ENCODE measurements at regions not wholly inside any gene's neighbourhood (a gene's known extent, or its start where the extent isn't known, plus 50 kb on each side); places are given as distances from the start of the nearest gene placed in this dataset.

DNA sequence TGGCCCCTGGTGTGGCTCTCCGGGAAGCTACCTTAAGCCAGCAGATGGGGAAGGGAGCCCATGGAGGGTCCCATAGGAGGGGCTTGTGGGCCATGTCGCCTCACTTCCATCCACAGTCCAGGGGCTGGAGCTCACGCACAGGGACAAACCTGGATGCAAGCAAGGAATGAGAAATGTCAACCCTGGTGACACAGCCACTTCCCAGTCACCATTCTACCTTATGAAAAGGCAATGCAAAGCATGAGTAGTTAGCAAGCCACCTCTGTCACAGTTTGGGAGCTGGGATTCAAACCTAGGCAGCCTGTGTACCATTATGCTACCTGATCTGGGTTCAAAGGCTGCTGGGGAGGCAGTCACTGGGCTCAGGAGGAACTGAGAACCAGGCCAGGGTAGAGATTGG lies 170.0 kb upstream of the KLHL29 start:
- Mint-ChIP-seq H3K4me1 (0 out of 2 replicates have a peak, but pooled peaks cover 7% of the 10 kb centered on the region), H3K9me3 (no peaks in the 10 kb centered on the region), H3K36me3 (no peaks in the 10 kb centered on the region), H3K4me3 (no peak overlapping the region), H3K27ac (no peak overlapping the region), H3K27me3 (ENCODE audit: low read depth) (no peaks in the 10 kb centered on the region; the same call in 1 of the 2 replicates)
- CTCF ChIA-PET = interaction anchor here (0.8 kb wide), 1 partner anchor 98 kb away, joined by 3 read pairs; no protein-coding TSS in a partner anchor
- no peak for DNase-seq (ENCODE audit: low spot score)
- TF ChIP-seq FOXJ3 (CRISPR knock-in tag; IDR thresholded peaks at IDR 0.05; ENCODE audit: borderline replicate concordance) = no peak
- no peak for TF ChIP-seq ZNF317 (CRISPR knock-in tag; IDR thresholded peaks at IDR 0.05; ENCODE audit: borderline replicate concordance, low read depth)
- TF ChIP-seq MYBL2 (CRISPR knock-in tag; IDR thresholded peaks at IDR 0.05) = no peak
- TF ChIP-seq, protein P1, sequence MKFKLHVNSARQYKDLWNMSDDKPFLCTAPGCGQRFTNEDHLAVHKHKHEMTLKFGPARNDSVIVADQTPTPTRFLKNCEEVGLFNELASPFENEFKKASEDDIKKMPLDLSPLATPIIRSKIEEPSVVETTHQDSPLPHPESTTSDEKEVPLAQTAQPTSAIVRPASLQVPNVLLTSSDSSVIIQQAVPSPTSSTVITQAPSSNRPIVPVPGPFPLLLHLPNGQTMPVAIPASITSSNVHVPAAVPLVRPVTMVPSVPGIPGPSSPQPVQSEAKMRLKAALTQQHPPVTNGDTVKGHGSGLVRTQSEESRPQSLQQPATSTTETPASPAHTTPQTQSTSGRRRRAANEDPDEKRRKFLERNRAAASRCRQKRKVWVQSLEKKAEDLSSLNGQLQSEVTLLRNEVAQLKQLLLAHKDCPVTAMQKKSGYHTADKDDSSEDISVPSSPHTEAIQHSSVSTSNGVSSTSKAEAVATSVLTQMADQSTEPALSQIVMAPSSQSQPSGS (CRISPR knock-in tag; IDR thresholded peaks at IDR 0.05; ENCODE audit: borderline replicate concordance, low read depth) = no peak
- TF ChIP-seq MAX (CRISPR knock-in tag; IDR thresholded peaks at IDR 0.05) = no peak
- no peak for TF ChIP-seq PRRX2 (CRISPR knock-in tag; IDR thresholded peaks at IDR 0.05)
- no peak for TF ChIP-seq SMAD4 (CRISPR knock-in tag; IDR thresholded peaks at IDR 0.05)
- no peak for TF ChIP-seq NFATC4 (CRISPR knock-in tag; IDR thresholded peaks at IDR 0.05)
- no peak for TF ChIP-seq ZNF121 (CRISPR knock-in tag; IDR thresholded peaks at IDR 0.05)
- TF ChIP-seq USF2 (CRISPR knock-in tag; IDR thresholded peaks at IDR 0.05) = no peak
- no peak for TF ChIP-seq MXD4 (CRISPR knock-in tag; IDR thresholded peaks at IDR 0.05; ENCODE audit: borderline replicate concordance)
- TF ChIP-seq, protein P2, sequence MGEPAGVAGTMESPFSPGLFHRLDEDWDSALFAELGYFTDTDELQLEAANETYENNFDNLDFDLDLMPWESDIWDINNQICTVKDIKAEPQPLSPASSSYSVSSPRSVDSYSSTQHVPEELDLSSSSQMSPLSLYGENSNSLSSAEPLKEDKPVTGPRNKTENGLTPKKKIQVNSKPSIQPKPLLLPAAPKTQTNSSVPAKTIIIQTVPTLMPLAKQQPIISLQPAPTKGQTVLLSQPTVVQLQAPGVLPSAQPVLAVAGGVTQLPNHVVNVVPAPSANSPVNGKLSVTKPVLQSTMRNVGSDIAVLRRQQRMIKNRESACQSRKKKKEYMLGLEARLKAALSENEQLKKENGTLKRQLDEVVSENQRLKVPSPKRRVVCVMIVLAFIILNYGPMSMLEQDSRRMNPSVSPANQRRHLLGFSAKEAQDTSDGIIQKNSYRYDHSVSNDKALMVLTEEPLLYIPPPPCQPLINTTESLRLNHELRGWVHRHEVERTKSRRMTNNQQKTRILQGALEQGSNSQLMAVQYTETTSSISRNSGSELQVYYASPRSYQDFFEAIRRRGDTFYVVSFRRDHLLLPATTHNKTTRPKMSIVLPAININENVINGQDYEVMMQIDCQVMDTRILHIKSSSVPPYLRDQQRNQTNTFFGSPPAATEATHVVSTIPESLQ (CRISPR knock-in tag; IDR thresholded peaks at IDR 0.05) = no peak
- TF ChIP-seq ZNF425 (CRISPR knock-in tag; conservative IDR thresholded peaks at IDR 0.05) = no peak
- TF ChIP-seq SOX15 (CRISPR knock-in tag; IDR thresholded peaks at IDR 0.05) = no peak
- POLR2A ChIA-PET = no interaction called here
- ATAC-seq = no peak

DNA sequence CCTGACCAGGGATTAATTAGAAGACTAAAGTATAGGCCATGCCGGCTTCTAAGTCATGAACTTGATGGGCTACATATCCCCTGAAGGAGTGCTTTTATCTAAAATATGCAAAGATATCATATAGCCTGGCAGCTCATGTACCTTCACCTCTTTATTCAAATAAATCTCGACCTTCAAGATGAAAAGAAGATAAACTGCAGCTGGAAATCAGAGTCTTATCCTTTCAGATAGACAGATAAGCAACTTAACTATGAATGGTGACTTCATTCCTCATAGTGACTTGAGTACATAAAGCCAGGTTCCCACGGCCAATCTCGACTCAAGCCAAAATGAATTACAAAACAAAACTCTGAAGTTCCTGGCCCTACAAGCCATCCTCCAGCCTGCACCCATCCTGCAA lies 165.3 kb upstream of the KLHL29 start:
- Mint-ChIP-seq H3K4me1 (no peaks in the 10 kb centered on the region), H3K27ac (no peak overlapping the region), H3K27me3 (ENCODE audit: low read depth) (no peaks in the 10 kb centered on the region), H3K9me3 (no peaks in the 10 kb centered on the region), H3K36me3 (no peaks in the 10 kb centered on the region), H3K4me3 (no peak overlapping the region)
- ATAC-seq = no peak
- POLR2A ChIA-PET = no interaction called here
- no peak for DNase-seq (ENCODE audit: low spot score)
- CTCF ChIA-PET = no interaction called here
- no peak for TF ChIP-seq ZNF512 (CRISPR knock-in tag; IDR thresholded peaks at IDR 0.05; ENCODE audit: borderline replicate concordance)
- no peak for TF ChIP-seq ARID4B (CRISPR knock-in tag; IDR thresholded peaks at IDR 0.05; ENCODE audit: borderline replicate concordance)
- TF ChIP-seq, protein P3, sequence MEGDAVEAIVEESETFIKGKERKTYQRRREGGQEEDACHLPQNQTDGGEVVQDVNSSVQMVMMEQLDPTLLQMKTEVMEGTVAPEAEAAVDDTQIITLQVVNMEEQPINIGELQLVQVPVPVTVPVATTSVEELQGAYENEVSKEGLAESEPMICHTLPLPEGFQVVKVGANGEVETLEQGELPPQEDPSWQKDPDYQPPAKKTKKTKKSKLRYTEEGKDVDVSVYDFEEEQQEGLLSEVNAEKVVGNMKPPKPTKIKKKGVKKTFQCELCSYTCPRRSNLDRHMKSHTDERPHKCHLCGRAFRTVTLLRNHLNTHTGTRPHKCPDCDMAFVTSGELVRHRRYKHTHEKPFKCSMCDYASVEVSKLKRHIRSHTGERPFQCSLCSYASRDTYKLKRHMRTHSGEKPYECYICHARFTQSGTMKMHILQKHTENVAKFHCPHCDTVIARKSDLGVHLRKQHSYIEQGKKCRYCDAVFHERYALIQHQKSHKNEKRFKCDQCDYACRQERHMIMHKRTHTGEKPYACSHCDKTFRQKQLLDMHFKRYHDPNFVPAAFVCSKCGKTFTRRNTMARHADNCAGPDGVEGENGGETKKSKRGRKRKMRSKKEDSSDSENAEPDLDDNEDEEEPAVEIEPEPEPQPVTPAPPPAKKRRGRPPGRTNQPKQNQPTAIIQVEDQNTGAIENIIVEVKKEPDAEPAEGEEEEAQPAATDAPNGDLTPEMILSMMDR (IDR thresholded peaks at IDR 0.05) = no peak
- TF ChIP-seq JAZF1 (CRISPR knock-in tag; IDR thresholded peaks at IDR 0.05) = no peak
- TF ChIP-seq HMGXB4 (CRISPR knock-in tag; IDR thresholded peaks at IDR 0.05) = no peak

All from WTC11 (cell line).